Liver (tissue), 3 donors: ENCODE measurements at regions not wholly inside any gene's neighbourhood (a gene's known extent, or its start where the extent isn't known, plus 50 kb on each side); places are given as distances from the start of the nearest gene placed in this dataset.

ENCODE experiments used
- ATF3 ChIP-seq: IDR thresholded peaks from 2 replicates; pipeline ENCODE4 v1.6.1; 2016; ENCODE audit warnings: antibody characterized with exemption
- CTCF ChIP-seq: fragments of 150-350 bp; IDR thresholded peaks from 2 replicates; pipeline ENCODE4 v1.5.1; 2017; ENCODE audit warnings: improper control_type of control experiment, low read depth, low read length; ENCODE audit not compliant: missing input control
- EGR1 ChIP-seq, 2 donors: IDR thresholded peaks; 2 replicates each; pipeline ENCODE4 v1.6.1; 2016 to 2018; ENCODE audit warnings: antibody characterized with exemption in 2 of 2, low read depth in 2 of 2
- FOXA1 ChIP-seq: IDR thresholded peaks from 2 replicates; pipeline ENCODE4 v1.6.1; 2016; ENCODE audit warnings: antibody characterized with exemption
- GABPA ChIP-seq, 2 donors: IDR thresholded peaks in 1 of 2; conservative IDR thresholded peaks in 1 of 2; 2 replicates each; pipeline ENCODE4 v1.6.1; 2016; ENCODE audit warnings: antibody characterized with exemption in 2 of 2, mild to moderate bottlenecking in 1 of 2, moderate library complexity in 1 of 2
- HNF4G ChIP-seq: IDR thresholded peaks from 2 replicates; pipeline ENCODE4 v1.6.1; 2016; ENCODE audit warnings: antibody characterized with exemption
- MAX ChIP-seq: IDR thresholded peaks from 2 replicates; pipeline ENCODE4 v1.6.1; 2016; ENCODE audit warnings: antibody characterized with exemption
- RAD21 ChIP-seq, 2 donors: IDR thresholded peaks; 2 replicates each; pipeline ENCODE4 v1.6.1; 2016; ENCODE audit warnings: antibody characterized with exemption in 2 of 2, mild to moderate bottlenecking in 2 of 2
- REST ChIP-seq: IDR thresholded peaks from 2 replicates; pipeline ENCODE4 v1.6.1; 2016; ENCODE audit warnings: antibody characterized with exemption, mild to moderate bottlenecking
- RXRA ChIP-seq, 2 donors: IDR thresholded peaks; 2 replicates each; pipeline ENCODE4 v1.6.1; 2017 to 2018; ENCODE audit warnings: antibody characterized with exemption in 2 of 2, mild to moderate bottlenecking in 1 of 2
- SP1 ChIP-seq: IDR thresholded peaks from 2 replicates; pipeline ENCODE4 v1.6.1; 2018; ENCODE audit warnings: antibody characterized with exemption, mild to moderate bottlenecking
- YY1 ChIP-seq: IDR thresholded peaks from 2 replicates; pipeline ENCODE4 v1.6.1; 2016; ENCODE audit warnings: antibody characterized with exemption, mild to moderate bottlenecking
- ZBTB33 ChIP-seq: IDR thresholded peaks from 2 replicates; pipeline ENCODE4 v1.6.1; 2016; ENCODE audit warnings: antibody characterized with exemption
- donor health status: healthy.
- donor health status: healthy.

- no peak for TF ChIP-seq CTCF
- TF ChIP-seq SP1: no peak
- no peak for TF ChIP-seq GABPA (IDR thresholded peaks at IDR 0.05 in 1 of 2, conservative IDR thresholded peaks at IDR 0.05 in 1 of 2)
- no peak for TF ChIP-seq FOXA1
- TF ChIP-seq ZBTB33: no peak
- no peak for TF ChIP-seq RAD21 (IDR thresholded peaks at IDR 0.05)
- TF ChIP-seq HNF4G: no peak
- no peak for TF ChIP-seq MAX
- no peak for TF ChIP-seq ATF3
- no peak for TF ChIP-seq EGR1 (IDR thresholded peaks at IDR 0.05; ENCODE audit: low read depth in 2 of 2)
- TF ChIP-seq RXRA (IDR thresholded peaks at IDR 0.05): no peak
- TF ChIP-seq REST: no peak
- no peak for TF ChIP-seq YY1
Observed at GRCh38 chr5:61246768-61247307, 84.6 kb upstream of the SMIM15 start.
